ENCODE measurements at regions not wholly inside any gene's neighbourhood (a gene's known extent, or its start where the extent isn't known, plus 50 kb on each side); places are given as distances from the start of the nearest gene placed in this dataset.

GRCh38 chr17:54770836-54771235 lies 129.8 kb upstream of the TOM1L1 start:
- TF ChIP-seq, protein P1, sequence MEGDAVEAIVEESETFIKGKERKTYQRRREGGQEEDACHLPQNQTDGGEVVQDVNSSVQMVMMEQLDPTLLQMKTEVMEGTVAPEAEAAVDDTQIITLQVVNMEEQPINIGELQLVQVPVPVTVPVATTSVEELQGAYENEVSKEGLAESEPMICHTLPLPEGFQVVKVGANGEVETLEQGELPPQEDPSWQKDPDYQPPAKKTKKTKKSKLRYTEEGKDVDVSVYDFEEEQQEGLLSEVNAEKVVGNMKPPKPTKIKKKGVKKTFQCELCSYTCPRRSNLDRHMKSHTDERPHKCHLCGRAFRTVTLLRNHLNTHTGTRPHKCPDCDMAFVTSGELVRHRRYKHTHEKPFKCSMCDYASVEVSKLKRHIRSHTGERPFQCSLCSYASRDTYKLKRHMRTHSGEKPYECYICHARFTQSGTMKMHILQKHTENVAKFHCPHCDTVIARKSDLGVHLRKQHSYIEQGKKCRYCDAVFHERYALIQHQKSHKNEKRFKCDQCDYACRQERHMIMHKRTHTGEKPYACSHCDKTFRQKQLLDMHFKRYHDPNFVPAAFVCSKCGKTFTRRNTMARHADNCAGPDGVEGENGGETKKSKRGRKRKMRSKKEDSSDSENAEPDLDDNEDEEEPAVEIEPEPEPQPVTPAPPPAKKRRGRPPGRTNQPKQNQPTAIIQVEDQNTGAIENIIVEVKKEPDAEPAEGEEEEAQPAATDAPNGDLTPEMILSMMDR (IDR thresholded peaks at IDR 0.05; ENCODE audit: control insufficient read depth, extremely low read depth, insufficient read depth), result no peak
- no peak for DNase-seq (ENCODE audit: low read depth)
- H3K4me3 ChIP-seq (ENCODE audit: low read depth, low read length), result no peak overlapping the region

DNA sequence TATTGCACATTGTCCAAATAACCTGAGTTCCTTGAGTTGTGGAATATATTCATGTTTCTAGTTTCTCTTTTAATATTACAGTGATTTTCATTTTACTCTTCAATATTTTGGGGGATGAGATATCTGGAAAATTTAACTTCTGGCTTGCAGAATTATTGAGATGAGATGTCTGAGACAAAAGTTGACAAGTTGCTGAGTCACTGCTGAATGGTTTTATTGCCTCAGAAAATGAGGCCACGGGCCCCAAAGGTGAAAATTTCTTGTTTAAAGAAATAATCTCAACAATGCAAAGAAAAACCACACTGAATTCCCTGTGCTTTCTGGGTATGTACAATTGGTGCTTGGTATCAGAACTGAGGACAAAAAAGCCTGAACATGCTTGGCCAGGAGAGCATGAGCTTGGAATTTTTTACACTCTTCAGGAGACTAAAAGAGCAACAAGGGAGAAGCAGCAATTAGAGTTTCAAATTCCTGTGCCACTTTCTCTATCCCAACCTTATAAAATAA lies 129.2 kb upstream of the TOM1L1 start:
- H3K4me3 ChIP-seq (ENCODE audit: low read depth, low read length), result no peak overlapping the region
- TF ChIP-seq, protein P1 (IDR thresholded peaks at IDR 0.05; ENCODE audit: control insufficient read depth, extremely low read depth, insufficient read depth), result no peak
- no peak for DNase-seq (ENCODE audit: low read depth)

DNA sequence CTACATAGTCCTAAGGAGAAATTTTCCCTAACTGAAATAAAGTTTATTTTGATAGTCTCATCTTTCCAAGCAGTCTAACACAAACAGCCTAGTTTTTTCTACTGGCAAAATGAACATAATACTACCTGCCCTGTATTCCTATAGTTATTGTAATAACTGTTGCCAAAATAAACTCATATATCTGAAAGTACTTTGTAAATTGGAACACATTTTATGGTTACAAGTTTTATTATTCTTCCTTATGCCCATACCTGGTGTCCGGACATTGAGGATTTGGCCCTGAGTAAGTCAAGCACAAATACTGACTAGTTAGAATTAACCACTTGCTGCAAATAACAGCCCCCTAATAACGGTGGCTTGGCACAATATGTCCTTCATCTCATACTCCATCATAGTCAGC lies 120.4 kb upstream of the TOM1L1 start:
- H3K4me3 ChIP-seq (ENCODE audit: low read depth, low read length), result no peak overlapping the region
- DNase-seq (ENCODE audit: low read depth), result peak; percentile 76
- TF ChIP-seq, protein P1 (IDR thresholded peaks at IDR 0.05; ENCODE audit: control insufficient read depth, extremely low read depth, insufficient read depth), result no peak

DNA sequence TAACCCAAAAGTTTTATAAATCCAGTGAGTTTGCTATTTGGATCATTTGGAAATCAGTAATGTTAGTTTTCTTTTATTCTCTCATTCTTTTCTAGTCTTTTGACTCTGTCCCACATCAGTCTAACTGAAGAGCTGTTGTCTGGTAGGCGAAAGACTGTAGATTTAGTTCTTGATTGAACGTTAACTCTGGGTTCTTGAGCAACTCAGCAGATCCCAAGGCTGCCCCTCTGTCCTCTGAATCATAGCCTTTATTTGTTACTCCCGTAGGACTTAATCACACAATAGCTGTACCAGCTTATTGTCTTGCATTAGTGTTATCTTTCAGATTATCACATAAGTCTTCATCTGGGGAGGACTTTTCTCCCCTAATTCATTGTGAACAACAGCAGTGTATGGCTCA lies 119.3 kb upstream of the TOM1L1 start:
- TF ChIP-seq, protein P1 (IDR thresholded peaks at IDR 0.05; ENCODE audit: control insufficient read depth, extremely low read depth, insufficient read depth), result no peak
- no peak overlapping the region for H3K4me3 ChIP-seq (ENCODE audit: low read depth, low read length)
- DNase-seq (ENCODE audit: low read depth), result no peak

- TF ChIP-seq, protein P1 (IDR thresholded peaks at IDR 0.05; ENCODE audit: control insufficient read depth, extremely low read depth, insufficient read depth), result no peak
- DNase-seq (ENCODE audit: low read depth), result no peak
- no peak overlapping the region for H3K4me3 ChIP-seq (ENCODE audit: low read depth, low read length)
Measured at GRCh38 chr17:54784305-54784704, 116.3 kb upstream of the TOM1L1 start.

DNA sequence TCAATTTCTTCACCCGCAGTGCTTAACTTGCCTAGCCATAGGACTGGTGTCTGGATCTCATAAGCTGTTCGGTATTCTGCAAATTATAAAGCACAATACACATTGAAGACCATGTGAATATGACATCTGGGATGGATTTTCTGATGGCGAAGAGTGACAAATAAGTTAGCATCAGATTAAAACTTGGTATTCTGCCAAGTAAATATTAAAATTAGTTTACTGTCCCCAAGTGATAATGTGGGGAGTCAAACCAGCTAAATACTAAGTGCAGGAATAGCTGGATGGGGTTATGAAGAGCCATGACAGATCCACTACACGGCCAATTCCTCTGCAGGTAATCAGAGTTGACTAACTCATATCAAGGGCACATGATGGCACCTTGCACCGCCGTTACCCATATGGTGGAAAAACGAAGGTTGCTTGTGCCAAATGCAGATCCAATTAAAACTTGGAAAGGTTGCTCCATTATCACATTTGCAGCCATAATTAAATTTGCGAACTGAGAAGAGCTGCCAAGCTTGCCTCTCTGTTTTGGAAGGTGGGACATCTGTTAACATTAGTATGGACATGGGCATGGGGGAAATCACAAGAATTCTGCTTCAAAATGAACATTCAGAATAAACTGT lies 114.9 kb upstream of the TOM1L1 start:
- TF ChIP-seq, protein P1 (IDR thresholded peaks at IDR 0.05; ENCODE audit: control insufficient read depth, extremely low read depth, insufficient read depth), result no peak
- DNase-seq (ENCODE audit: low read depth), result no peak
- no peak overlapping the region for H3K4me3 ChIP-seq (ENCODE audit: low read depth, low read length)
